DND-41 (cell line): ENCODE measurements at regions not wholly inside any gene's neighbourhood (a gene's known extent, or its start where the extent isn't known, plus 50 kb on each side); places are given as distances from the start of the nearest gene placed in this dataset.

Source experiments
- ATAC-seq: fragments of 200-7000 bp; cut with Tn5 transposase; 3 replicates; pipeline ENCODE4 v1.9.1; 2021; ENCODE audit warnings: low read depth; ENCODE audit not compliant: insufficient read depth
- DNase-seq: peaks from one replicate; pipeline ENCODE4 v3.0.0-alpha.2; 2020
- H2AFZ ChIP-seq: 2 replicates; pipeline ENCODE4 v1.6.0; 2012; ENCODE audit warnings: low read depth, low read length
- H3K27ac ChIP-seq: 2 replicates; pipeline ENCODE4 v1.5.1; 2012; ENCODE audit warnings: low read length, inconsistent platforms
- H3K27me3 ChIP-seq: fragments of 200-600 bp; sonication (generic); 2 replicates; pipeline ENCODE4 v1.6.0; 2012; ENCODE audit warnings: low read length, mild to moderate bottlenecking, inconsistent platforms; ENCODE audit not compliant: insufficient read depth, poor library complexity
- H3K36me3 ChIP-seq: 2 replicates; pipeline ENCODE4 v1.5.1; 2012; ENCODE audit warnings: low read length, inconsistent platforms; ENCODE audit not compliant: insufficient read depth
- H3K4me1 ChIP-seq: 2 replicates; pipeline ENCODE4 v1.5.1; 2012; ENCODE audit warnings: mild to moderate bottlenecking, low read length; ENCODE audit not compliant: insufficient read depth
- H3K4me2 ChIP-seq: 2 replicates; pipeline ENCODE4 v1.6.0; 2012; ENCODE audit warnings: mild to moderate bottlenecking, moderate library complexity, low read length, inconsistent platforms; ENCODE audit not compliant: insufficient read depth
- H3K4me3 ChIP-seq, 2 experiments: fragments of 200-600 bp in 1 of 2; shearing (Covaris generic) in 1 of 2; 2 replicates each; pipeline ENCODE4 v1.5.1; 2012 to 2016; ENCODE audit warnings: inconsistent platforms in 2 of 2, low read length in 2 of 2, mild to moderate bottlenecking in 2 of 2, low read depth in 1 of 2, moderate library complexity in 1 of 2
- H3K79me2 ChIP-seq: 2 replicates; pipeline ENCODE4 v1.6.0; 2012; ENCODE audit warnings: low read length, inconsistent platforms; ENCODE audit not compliant: insufficient read depth
- H3K9ac ChIP-seq: 2 replicates; pipeline ENCODE4 v1.6.0; 2012; ENCODE audit warnings: low read depth, mild to moderate bottlenecking, inconsistent platforms, low read length, moderate library complexity
- H3K9me3 ChIP-seq: 2 replicates; pipeline ENCODE4 v1.5.1; 2012; ENCODE audit warnings: low read length, moderate library complexity, mild to moderate bottlenecking, inconsistent platforms; ENCODE audit not compliant: insufficient read depth, severe bottlenecking
- H4K20me1 ChIP-seq: 2 replicates; pipeline ENCODE4 v1.6.0; 2012; ENCODE audit warnings: low read length; ENCODE audit not compliant: insufficient read depth
- EZH2 ChIP-seq: IDR thresholded peaks from 3 replicates; pipeline ENCODE4 v1.6.1; 2012; ENCODE audit warnings: borderline replicate concordance, low read depth, mild to moderate bottlenecking, moderate library complexity, low read length, inconsistent platforms; ENCODE audit not compliant: severe bottlenecking
- TF ChIP-seq, protein P1 (sequence below): IDR thresholded peaks from 2 replicates; pipeline ENCODE4 v1.5.1; 2012; ENCODE audit warnings: borderline replicate concordance, low read length, moderate library complexity, mild to moderate bottlenecking; ENCODE audit not compliant: poor library complexity, severe bottlenecking; ENCODE audit errors: extremely low read depth

DNA sequence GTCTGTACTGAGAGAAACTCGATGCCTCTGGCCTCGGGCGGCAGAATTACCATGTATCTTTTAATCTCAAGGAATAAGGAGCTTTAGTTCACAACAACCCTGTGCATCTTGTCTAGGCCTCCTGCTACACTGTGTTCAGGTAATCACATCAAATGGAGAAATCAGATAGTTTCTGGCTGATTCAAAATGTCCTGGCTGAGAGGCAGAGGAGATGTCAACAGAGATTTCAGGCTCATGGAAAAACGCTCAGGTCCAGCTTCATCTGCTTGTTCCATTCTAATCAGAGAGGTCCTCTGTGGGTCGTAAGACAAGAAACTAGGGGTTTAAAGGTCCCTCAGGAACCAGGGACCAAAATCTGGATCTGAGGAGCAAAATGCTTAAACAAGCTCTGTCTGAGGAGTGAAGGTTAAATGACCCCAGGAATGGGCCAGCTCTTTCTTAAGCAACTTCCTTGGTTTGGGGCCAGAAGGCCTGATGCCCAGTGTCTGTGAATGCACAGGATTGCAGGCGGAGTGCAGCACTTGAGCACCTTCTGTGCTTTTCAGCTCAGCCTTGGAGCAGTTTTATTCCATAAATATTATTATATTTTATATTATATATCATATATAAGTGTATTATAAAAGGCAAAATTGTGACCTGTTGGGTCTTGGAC, 170.2 kb upstream of the PRICKLE1 start:
- no peaks in the 10 kb centered on the region for H3K27me3 ChIP-seq
- DNase-seq (no peak), ATAC-seq (no peak)
- no peaks in the 10 kb centered on the region for H3K36me3 ChIP-seq
- no peak overlapping the region for H3K27ac ChIP-seq
- no peaks in the 10 kb centered on the region for H3K4me1 ChIP-seq
- no peaks in the 10 kb centered on the region for H4K20me1 ChIP-seq
- no peak overlapping the region for H2AFZ ChIP-seq
- H3K4me3 ChIP-seq, result no peak overlapping the region
- no peak overlapping the region for H3K4me2 ChIP-seq
- H3K9ac ChIP-seq, result no peak overlapping the region
- no peaks in the 10 kb centered on the region for H3K9me3 ChIP-seq
- TF ChIP-seq, protein P1, sequence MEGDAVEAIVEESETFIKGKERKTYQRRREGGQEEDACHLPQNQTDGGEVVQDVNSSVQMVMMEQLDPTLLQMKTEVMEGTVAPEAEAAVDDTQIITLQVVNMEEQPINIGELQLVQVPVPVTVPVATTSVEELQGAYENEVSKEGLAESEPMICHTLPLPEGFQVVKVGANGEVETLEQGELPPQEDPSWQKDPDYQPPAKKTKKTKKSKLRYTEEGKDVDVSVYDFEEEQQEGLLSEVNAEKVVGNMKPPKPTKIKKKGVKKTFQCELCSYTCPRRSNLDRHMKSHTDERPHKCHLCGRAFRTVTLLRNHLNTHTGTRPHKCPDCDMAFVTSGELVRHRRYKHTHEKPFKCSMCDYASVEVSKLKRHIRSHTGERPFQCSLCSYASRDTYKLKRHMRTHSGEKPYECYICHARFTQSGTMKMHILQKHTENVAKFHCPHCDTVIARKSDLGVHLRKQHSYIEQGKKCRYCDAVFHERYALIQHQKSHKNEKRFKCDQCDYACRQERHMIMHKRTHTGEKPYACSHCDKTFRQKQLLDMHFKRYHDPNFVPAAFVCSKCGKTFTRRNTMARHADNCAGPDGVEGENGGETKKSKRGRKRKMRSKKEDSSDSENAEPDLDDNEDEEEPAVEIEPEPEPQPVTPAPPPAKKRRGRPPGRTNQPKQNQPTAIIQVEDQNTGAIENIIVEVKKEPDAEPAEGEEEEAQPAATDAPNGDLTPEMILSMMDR, result no peak
- no peak for TF ChIP-seq EZH2
- no peaks in the 10 kb centered on the region for H3K79me2 ChIP-seq

DNA sequence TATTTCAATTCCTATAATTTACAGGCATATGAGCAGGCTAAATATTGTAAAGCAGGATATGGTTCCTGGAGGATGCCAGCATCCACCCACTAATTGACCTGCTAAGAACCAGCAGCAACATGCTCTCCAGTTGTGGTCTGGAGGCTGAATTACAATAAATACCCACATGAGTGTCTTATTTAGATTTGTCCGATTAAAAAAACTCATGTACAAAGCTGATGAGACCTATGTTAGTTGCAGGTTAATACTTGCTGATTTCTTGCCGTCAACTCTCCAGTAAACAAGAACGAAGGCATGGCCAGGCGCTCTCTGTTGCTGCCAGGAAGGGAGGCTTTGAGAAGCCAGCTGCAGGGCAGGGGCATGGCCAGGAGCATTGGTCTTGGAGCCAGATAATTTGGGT, 169.3 kb upstream of the PRICKLE1 start:
- H4K20me1 ChIP-seq, result no peaks in the 10 kb centered on the region
- DNase-seq, result no peak
- no peak overlapping the region for H3K4me3 ChIP-seq
- H3K27ac ChIP-seq, result no peak overlapping the region
- no peaks in the 10 kb centered on the region for H3K9me3 ChIP-seq
- no peak overlapping the region for H2AFZ ChIP-seq
- H3K27me3 ChIP-seq, result no peaks in the 10 kb centered on the region
- TF ChIP-seq EZH2, result no peak
- TF ChIP-seq, protein P1, result no peak
- ATAC-seq, result no peak
- no peak overlapping the region for H3K4me2 ChIP-seq
- no peak overlapping the region for H3K9ac ChIP-seq
- H3K4me1 ChIP-seq, result no peaks in the 10 kb centered on the region
- no peaks in the 10 kb centered on the region for H3K36me3 ChIP-seq
- no peaks in the 10 kb centered on the region for H3K79me2 ChIP-seq

DNA sequence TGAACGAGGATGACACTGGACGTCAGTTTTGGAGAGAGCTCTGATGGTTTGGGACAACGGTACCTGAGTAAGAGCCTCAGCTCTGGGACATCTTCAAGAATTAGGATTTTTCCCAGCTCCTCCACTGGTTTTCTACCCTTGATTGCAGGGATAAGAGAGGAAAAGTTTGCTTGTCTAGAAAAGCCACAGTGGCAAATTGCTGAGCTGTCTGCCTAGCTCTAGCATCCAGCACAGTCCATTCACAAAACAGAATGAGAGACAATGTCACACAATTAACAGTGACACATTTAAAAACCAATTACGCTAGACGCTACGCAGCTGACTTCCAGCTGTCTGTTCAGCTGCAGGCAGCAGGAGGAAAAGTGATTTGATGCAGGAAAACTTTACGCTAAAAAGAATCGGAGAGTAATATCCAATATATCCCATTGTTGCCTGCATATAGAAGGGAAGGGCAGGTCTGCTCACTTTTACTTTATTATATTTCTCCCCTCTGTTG, 168.1 kb upstream of the PRICKLE1 start:
- Histone ChIP-seq H3K27ac (no peak overlapping the region), H4K20me1 (no peaks in the 10 kb centered on the region), H3K79me2 (no peaks in the 10 kb centered on the region), H3K4me3 (no peak overlapping the region), H3K4me1 (no peaks in the 10 kb centered on the region), H3K9ac (no peak overlapping the region), H3K9me3 (no peaks in the 10 kb centered on the region), H3K27me3 (no peaks in the 10 kb centered on the region), H3K4me2 (no peak overlapping the region), H3K36me3 (no peaks in the 10 kb centered on the region), H2AFZ (no peak overlapping the region)
- DNase-seq (no peak), ATAC-seq (no peak)
- TF ChIP-seq, protein P1, result no peak
- TF ChIP-seq EZH2, result no peak
